ENCODE measurements at regions not wholly inside any gene's neighbourhood (a gene's known extent, or its start where the extent isn't known, plus 50 kb on each side); places are given as distances from the start of the nearest gene placed in this dataset.

GRCh38 chr6:154885214-154885613, 109.9 kb upstream of the TIAM2 start:
- TF ChIP-seq CTCF (IDR thresholded peaks at IDR 0.05; ENCODE audit: low read depth, low read length) = no peak

GRCh38 chr6:154886016-154886415, 109.1 kb upstream of the TIAM2 start:
- no peak overlapping the region for H3K4me3 ChIP-seq (ENCODE audit: low read depth, low read length)
- TF ChIP-seq CTCF (IDR thresholded peaks at IDR 0.05; ENCODE audit: low read depth, low read length) = no peak

More at GRCh38 chr6:154885214-154885613, 109.9 kb upstream of the TIAM2 start:
- no peak overlapping the region for H3K4me3 ChIP-seq (ENCODE audit: low read depth, low read length)

- no peak overlapping the region for H3K4me3 ChIP-seq (ENCODE audit: low read depth, low read length)
- TF ChIP-seq CTCF (IDR thresholded peaks at IDR 0.05; ENCODE audit: low read depth, low read length) = no peak
Measured at GRCh38 chr6:154886471-154886870, 108.6 kb upstream of the TIAM2 start.

GRCh38 chr6:154887051-154887450, 108.1 kb upstream of the TIAM2 start:
- no peak overlapping the region for H3K4me3 ChIP-seq (ENCODE audit: low read depth, low read length)
- no peak for TF ChIP-seq CTCF (IDR thresholded peaks at IDR 0.05; ENCODE audit: low read depth, low read length)

GRCh38 chr6:154888421-154889295, 106.5 kb upstream of the TIAM2 start:
- TF ChIP-seq CTCF (IDR thresholded peaks at IDR 0.05; ENCODE audit: low read depth, low read length) = no peak
- H3K4me3 ChIP-seq (ENCODE audit: low read depth, low read length) = no peak overlapping the region

GRCh38 chr6:154890874-154891273, 104.2 kb upstream of the TIAM2 start:
- TF ChIP-seq CTCF (IDR thresholded peaks at IDR 0.05; ENCODE audit: low read depth, low read length) = no peak
- no peak overlapping the region for H3K4me3 ChIP-seq (ENCODE audit: low read depth, low read length)

GRCh38 chr6:154891901-154892300, 103.2 kb upstream of the TIAM2 start:
- TF ChIP-seq CTCF (IDR thresholded peaks at IDR 0.05; ENCODE audit: low read depth, low read length) = no peak
- H3K4me3 ChIP-seq (ENCODE audit: low read depth, low read length) = no peak overlapping the region
